Activated naive CD4-positive, alpha-beta T cell treated with anti-CD3 and anti-CD28 coated beads, Interleukin-2, amount 50 U/mL, for 24 hours (primary cell): ENCODE measurements at regions not wholly inside any gene's neighbourhood (a gene's known extent, or its start where the extent isn't known, plus 50 kb on each side); places are given as distances from the start of the nearest gene placed in this dataset.
"Not testable (repeated sequence)": the region's sequence is repeated elsewhere in the genome, so short reads cannot be mapped to it uniquely, and the experiment has no call there.

ENCODE experiments used
- H3K27ac Mint-ChIP-seq: one replicate; pipeline ENCODE4 v1.8.0; 2021; ENCODE audit warnings: mild to moderate bottlenecking, mixed read lengths
- H3K27me3 Mint-ChIP-seq: one replicate; pipeline ENCODE4 v1.8.0; 2021; ENCODE audit warnings: mixed read lengths
- H3K36me3 Mint-ChIP-seq: one replicate; pipeline ENCODE4 v1.8.0; 2021; ENCODE audit warnings: mixed read lengths
- H3K4me1 Mint-ChIP-seq: one replicate; pipeline ENCODE4 v1.8.0; 2021; ENCODE audit warnings: mixed read lengths
- H3K4me3 Mint-ChIP-seq: one replicate; pipeline ENCODE4 v1.8.0; 2021; ENCODE audit warnings: mild to moderate bottlenecking, mixed read lengths
- H3K9me3 Mint-ChIP-seq: one replicate; pipeline ENCODE4 v1.8.0; 2021; ENCODE audit warnings: mixed read lengths

DNA sequence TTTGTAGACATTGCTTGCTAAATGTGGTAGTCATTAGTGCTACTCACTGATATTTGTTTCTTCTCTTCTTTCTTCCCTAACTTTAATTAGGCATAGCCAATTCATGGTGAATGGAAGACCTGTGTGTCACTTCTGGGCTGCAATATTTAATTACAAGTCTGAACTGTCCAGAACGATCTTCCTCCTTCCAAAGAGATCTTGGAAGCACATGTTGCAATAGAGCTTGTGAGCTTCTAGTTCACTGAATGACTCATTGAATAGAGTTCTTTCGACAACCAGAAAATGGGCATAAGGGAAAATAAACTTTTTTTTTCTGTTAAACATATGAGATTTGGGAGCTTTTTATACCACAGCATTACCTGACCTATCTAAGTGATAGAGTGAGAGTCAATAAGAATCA lies 1264.6 kb downstream of the PCDH9 start:
- H3K4me1 Mint-ChIP-seq: no peaks in the 10 kb centered on the region
- H3K27ac Mint-ChIP-seq: no peak overlapping the region
- H3K9me3 Mint-ChIP-seq: peaks cover 9% of the 10 kb centered on the region
- H3K27me3 Mint-ChIP-seq: no peaks in the 10 kb centered on the region
- H3K4me3 Mint-ChIP-seq: no peak overlapping the region
- H3K36me3 Mint-ChIP-seq: no peaks in the 10 kb centered on the region

DNA sequence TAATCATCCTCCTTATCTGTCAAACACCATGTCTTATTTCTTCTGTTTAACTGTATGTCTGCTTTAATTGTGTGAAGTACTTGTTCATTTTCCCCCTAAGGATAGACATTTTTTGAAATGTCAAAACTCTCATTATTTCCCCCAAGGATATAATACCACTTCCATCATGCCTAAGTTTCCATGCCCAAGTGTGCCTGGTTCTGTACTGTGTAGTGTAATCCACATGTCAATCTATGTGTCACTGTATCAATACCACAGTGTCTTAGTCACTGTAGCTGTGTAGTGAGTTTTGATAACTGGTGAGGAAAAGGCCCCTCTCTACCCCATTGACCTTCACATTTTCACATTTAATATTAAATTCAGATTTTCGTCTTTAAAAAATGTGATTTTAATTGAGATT lies 1265.5 kb downstream of the PCDH9 start:
- Mint-ChIP-seq H3K4me1 (no peaks in the 10 kb centered on the region), H3K27me3 (no peaks in the 10 kb centered on the region), H3K4me3 (no peak overlapping the region), H3K27ac (no peak overlapping the region), H3K36me3 (no peaks in the 10 kb centered on the region), H3K9me3 (peaks cover 9% of the 10 kb centered on the region)

DNA sequence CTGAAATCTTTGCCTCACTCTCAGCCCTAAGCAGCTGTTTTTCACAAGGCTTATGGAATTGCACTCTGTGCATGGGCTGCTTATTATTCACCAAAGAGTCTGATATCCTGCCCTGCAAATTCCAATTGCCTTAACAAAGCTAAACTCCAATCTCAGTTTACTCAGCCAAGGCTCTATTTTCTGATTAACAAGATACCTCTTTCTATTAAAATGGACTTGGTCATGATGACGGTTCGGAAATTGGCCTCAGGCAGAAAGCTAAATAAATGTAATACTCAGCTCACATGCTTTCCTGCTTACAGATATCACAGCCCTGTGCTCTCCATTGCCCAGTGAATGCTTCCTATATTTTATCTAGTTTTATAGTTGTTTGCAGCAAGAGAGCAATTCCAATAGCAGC lies 1270.8 kb downstream of the PCDH9 start:
- Mint-ChIP-seq H3K27ac (no peak overlapping the region), H3K4me1 (no peaks in the 10 kb centered on the region), H3K27me3 (no peaks in the 10 kb centered on the region), H3K36me3 (no peaks in the 10 kb centered on the region), H3K9me3 (peaks cover 15% of the 10 kb centered on the region), H3K4me3 (no peak overlapping the region)

DNA sequence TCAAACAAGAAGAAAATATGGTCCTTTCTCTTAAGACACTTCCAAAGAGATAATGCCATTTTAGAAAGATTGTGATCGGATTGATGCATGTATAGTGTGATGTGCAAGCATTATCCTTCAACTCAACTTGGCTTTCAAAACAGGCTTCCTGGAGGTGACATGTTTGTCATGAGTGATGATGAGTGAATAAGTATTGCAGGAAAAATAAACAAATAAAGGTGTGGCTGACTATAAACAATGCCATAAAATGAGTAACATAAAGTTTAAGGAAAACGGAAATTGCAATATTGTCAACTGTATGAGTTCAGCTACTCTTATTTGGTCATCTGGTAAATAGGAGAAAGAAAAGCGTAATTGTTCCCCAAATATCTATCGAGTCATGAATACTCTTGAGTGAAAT lies 1283.7 kb downstream of the PCDH9 start:
- no peaks in the 10 kb centered on the region for H3K36me3 Mint-ChIP-seq
- H3K4me1 Mint-ChIP-seq: no peaks in the 10 kb centered on the region
- no peak overlapping the region for H3K27ac Mint-ChIP-seq
- no peak overlapping the region for H3K4me3 Mint-ChIP-seq
- peaks cover 6% of the 10 kb centered on the region for H3K9me3 Mint-ChIP-seq
- H3K27me3 Mint-ChIP-seq: no peaks in the 10 kb centered on the region

DNA sequence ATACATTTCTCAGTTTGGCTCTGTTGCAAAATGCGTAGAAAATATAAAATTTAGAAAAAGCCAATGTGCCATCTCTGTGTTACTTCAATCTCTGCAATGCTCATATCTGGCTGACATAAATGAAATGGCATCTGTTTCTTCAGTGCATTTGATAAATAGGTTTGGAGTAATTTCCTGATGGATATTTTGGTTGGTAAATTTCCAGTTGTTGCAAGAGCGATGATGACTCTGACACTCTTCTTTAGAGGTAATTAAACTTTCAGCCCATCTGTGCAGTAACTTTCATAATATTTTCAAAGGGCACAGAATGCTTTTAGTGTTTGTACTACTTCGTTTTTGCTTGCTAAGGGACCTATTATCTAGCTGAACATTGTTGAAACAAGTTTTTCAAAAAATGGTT lies 1286.4 kb downstream of the PCDH9 start:
- Mint-ChIP-seq H3K27me3 (no peaks in the 10 kb centered on the region), H3K27ac (no peak overlapping the region), H3K36me3 (no peaks in the 10 kb centered on the region), H3K4me3 (no peak overlapping the region), H3K9me3 (peaks cover 6% of the 10 kb centered on the region), H3K4me1 (no peaks in the 10 kb centered on the region)

DNA sequence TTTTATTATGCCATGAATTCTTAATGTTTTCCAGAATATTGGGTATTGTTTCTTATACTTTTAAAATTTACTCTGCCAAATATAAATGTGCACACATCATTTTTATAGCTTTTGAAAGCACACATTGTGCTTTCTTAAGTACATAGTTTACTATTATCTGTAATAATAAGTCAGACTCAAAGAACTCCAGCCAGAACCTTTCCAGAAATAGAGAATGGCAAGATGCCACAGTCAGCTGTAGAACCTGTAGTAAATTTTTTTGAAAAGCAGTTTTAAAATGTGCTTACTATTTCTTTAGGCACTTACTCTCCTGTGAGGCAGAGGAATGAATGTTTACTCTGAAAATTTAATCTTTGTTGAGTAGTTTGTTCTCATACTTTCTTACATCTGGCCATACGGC lies 1287.1 kb downstream of the PCDH9 start:
- no peaks in the 10 kb centered on the region for H3K36me3 Mint-ChIP-seq
- H3K27me3 Mint-ChIP-seq: no peaks in the 10 kb centered on the region
- H3K4me1 Mint-ChIP-seq: no peaks in the 10 kb centered on the region
- H3K9me3 Mint-ChIP-seq: no peaks in the 10 kb centered on the region
- no peak overlapping the region for H3K4me3 Mint-ChIP-seq
- no peak overlapping the region for H3K27ac Mint-ChIP-seq

DNA sequence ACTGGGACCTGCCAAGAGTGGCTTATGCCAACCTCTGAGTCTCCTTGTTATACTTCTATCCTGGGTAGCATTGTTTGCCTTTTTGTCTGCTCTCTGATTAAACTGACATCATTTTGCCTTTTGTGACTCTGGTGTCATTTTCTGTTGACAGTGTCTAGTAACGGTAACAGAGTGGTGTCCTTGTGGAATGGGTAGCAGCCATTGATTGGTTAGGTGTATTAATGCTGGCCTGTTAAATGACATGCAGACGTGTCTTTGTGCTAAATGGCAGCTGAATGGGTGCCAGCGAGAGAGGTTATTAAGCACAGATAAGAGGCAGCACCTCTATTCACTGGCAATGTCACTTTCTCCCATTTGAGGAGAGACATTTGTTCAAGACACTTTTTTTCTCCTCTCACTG lies 1289.4 kb downstream of the PCDH9 start:
- Mint-ChIP-seq H3K27ac (no peak overlapping the region), H3K4me1 (no peaks in the 10 kb centered on the region), H3K36me3 (no peaks in the 10 kb centered on the region), H3K27me3 (no peaks in the 10 kb centered on the region), H3K4me3 (no peak overlapping the region), H3K9me3 (no peaks in the 10 kb centered on the region)

DNA sequence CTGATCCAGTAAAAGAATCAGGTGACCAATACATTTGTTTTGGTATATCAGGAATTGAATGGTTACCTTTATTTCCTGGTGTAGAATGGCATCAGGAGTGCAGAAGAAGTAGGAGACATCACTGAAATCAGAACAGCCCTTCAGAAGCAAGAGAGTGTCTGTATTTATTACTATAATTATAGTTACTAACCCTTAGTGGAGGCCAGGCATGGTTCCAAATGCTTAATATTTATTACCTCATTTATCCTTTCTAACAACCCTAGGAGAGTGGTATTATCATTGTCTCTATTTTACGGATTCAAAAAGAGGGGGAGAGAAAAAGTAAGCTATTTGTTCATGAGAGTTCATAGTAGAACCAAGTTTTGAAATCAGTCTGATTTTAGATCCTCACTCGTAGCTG lies 1292.9 kb downstream of the PCDH9 start:
- no peak overlapping the region for H3K27ac Mint-ChIP-seq
- no peaks in the 10 kb centered on the region for H3K9me3 Mint-ChIP-seq
- H3K4me1 Mint-ChIP-seq: no peaks in the 10 kb centered on the region
- no peaks in the 10 kb centered on the region for H3K36me3 Mint-ChIP-seq
- no peak overlapping the region for H3K4me3 Mint-ChIP-seq
- no peaks in the 10 kb centered on the region for H3K27me3 Mint-ChIP-seq

DNA sequence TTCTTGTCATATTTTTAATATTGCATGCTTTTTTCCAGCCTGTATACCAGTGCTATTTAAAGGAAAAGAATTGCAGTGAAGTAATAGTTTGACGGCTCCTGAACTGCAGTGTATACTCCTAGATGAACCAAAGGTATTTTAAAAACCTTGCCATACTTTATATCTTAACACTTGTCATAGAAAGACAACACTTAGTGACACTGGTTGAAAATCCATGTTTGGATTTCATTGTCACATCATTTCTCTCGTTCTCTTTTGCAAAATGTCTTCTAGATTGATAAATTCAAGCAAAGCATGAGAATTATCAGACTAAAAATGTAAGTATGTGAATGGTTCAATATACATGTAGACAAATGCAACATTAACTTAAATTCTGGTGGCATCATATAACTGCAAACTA lies 1293.9 kb downstream of the PCDH9 start:
- peak overlapping the region; percentile 39 for H3K27ac Mint-ChIP-seq
- no peaks in the 10 kb centered on the region for H3K36me3 Mint-ChIP-seq
- no peak overlapping the region for H3K4me3 Mint-ChIP-seq
- H3K9me3 Mint-ChIP-seq: no peaks in the 10 kb centered on the region
- no peaks in the 10 kb centered on the region for H3K27me3 Mint-ChIP-seq
- no peaks in the 10 kb centered on the region for H3K4me1 Mint-ChIP-seq

DNA sequence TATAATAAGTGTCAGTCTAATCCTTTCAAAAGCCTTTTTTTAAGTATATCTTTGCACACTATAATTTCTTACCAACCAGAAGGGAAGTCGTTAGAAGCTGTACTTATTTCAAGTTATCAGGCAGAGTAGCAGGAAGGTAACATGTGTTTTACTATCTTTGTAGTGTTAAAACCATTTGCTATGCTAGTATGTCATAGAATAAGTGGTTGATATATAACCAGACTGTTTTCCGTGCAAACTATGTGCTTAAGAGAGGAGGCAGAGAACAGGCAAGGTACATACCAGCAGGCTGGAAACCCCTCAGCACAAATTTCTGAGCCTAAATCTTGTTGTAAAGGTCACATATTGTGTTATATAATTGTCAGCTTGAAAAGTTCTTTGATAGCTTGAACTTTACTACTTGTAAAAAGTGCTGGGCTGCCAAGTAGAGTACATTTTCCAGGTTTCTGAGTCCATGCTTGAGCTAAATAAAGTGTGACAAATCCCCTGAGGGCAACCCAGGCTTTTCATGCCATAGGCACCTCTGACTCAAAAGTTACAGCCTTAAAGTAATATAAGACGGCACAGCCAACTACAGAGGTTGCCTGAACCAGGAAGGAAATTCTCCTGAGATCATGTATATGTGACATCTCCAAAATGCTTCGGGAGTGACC lies 1297.4 kb downstream of the PCDH9 start:
- H3K27me3 Mint-ChIP-seq: no peaks in the 10 kb centered on the region
- no peaks in the 10 kb centered on the region for H3K36me3 Mint-ChIP-seq
- H3K9me3 Mint-ChIP-seq: no peaks in the 10 kb centered on the region
- H3K4me3 Mint-ChIP-seq: no peak overlapping the region
- no peaks in the 10 kb centered on the region for H3K4me1 Mint-ChIP-seq
- no peak overlapping the region for H3K27ac Mint-ChIP-seq

DNA sequence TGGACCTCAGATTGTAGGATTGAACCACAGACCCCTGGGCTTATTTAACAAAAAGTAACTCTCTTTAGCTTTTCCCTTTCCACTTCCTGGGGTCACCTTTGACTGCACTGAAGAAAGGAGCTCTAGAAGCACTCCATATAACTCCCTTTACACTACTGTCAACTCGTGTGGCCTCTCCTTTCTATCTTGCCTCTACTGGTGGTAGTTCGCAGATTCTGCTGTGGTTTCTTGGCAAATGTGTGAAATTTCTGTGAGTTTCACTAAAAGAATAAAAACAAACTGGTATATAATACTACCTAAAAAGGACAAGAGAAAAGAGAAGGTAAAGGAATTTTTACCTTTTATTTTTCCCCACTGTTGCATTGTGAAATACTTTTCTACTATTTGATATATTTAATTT lies 1298.1 kb downstream of the PCDH9 start:
- Mint-ChIP-seq H3K36me3 (no peaks in the 10 kb centered on the region), H3K27me3 (no peaks in the 10 kb centered on the region), H3K9me3 (no peaks in the 10 kb centered on the region), H3K4me3 (no peak overlapping the region), H3K27ac (no peak overlapping the region), H3K4me1 (no peaks in the 10 kb centered on the region)

DNA sequence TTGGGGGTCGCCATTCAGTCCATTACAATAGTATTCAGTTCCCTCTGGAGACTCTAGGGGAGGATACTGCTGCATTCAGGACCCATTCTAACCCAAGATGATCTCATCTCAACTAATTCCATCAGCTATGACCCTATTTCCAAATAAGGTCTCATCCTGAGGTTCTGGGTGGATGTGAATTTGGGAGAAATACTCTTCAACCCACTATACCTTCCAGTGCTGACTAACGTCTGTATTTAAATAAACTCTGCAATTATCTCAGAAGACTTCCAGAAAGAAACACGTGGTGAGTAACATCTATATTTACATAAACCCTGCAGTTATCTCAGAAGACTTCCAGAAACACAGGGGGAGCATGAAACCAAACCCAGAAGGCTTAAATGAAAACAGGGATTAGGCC lies 1300.7 kb downstream of the PCDH9 start:
- Mint-ChIP-seq H3K9me3 (no peaks in the 10 kb centered on the region), H3K27me3 (no peaks in the 10 kb centered on the region), H3K4me1 (no peaks in the 10 kb centered on the region)

DNA sequence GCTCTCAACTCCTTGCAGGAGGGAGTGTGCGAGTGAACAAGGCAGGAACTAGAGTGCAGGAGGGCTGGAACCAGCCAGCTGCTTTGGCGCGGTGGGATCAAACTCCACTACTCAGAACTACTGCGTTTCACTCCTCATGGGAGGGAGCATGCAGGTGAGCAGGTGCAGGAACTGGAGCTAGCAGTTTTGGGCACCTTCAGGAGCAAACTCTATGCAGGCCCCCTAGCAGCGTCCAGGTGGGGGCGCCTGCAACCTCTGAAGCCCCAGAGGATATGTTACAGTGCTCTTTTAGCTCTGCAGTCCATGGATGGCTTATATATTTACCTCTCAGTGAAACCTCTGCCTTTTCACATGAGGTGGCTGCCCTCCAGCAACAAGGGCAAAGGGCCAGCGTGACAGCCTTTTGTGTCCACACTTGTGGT lies 1303.4 kb downstream of the PCDH9 start:
- H3K27ac Mint-ChIP-seq: no peak overlapping the region
- no peak overlapping the region for H3K4me3 Mint-ChIP-seq
- H3K4me1 Mint-ChIP-seq: no peaks in the 10 kb centered on the region
- H3K27me3 Mint-ChIP-seq: no peaks in the 10 kb centered on the region
- H3K36me3 Mint-ChIP-seq: no peaks in the 10 kb centered on the region
- peaks cover 3% of the 10 kb centered on the region for H3K9me3 Mint-ChIP-seq

More for the DNA sequence above, 1300.7 kb downstream of the PCDH9 start:
- no peaks in the 10 kb centered on the region for H3K36me3 Mint-ChIP-seq
- no peak overlapping the region for H3K4me3 Mint-ChIP-seq
- no peak overlapping the region for H3K27ac Mint-ChIP-seq

DNA sequence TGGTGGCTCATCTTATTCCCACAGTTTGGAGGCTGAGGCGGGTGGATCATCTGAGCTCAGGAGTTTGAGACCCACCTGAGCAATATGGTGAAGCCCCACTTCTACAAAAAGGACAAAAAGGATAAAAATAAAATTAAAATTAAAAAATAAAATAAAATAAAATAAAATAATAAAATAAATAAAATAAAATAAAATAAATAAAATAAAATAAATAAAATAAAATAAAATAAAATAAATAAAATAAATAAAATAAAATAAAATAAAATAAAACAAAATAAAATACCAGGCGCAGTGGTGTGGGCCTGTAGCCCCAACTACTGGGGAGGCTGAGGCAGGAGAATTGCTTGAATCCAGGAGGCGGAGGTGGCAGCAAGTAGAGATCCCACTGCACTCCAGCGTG lies 1307.3 kb downstream of the PCDH9 start:
- not testable (repeated sequence) for H3K36me3 Mint-ChIP-seq, H3K9me3 Mint-ChIP-seq, H3K4me3 Mint-ChIP-seq, H3K27ac Mint-ChIP-seq, H3K4me1 Mint-ChIP-seq, H3K27me3 Mint-ChIP-seq

DNA sequence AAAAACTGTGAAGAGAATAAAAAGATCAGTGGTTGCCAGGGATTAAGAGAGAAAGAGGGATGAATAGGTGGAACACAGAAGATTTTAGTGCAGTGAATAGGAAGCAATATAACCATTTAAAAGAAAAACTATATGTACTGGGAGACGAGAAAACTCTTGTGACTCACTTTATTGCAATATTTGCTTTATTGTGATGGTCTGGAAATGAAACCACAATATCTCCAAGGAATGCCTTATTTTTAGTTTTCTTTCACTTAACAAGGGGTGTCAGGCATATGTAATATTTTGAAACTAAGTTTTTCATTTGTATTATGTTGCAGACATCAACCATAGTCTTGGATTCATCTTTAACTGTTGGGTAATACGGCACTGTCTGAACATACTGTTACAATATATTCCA lies 1308.2 kb downstream of the PCDH9 start:
- Mint-ChIP-seq H3K27me3 (no peaks in the 10 kb centered on the region), H3K36me3 (no peaks in the 10 kb centered on the region), H3K27ac (no peak overlapping the region), H3K4me1 (no peaks in the 10 kb centered on the region), H3K4me3 (no peak overlapping the region), H3K9me3 (peaks cover 6% of the 10 kb centered on the region)

DNA sequence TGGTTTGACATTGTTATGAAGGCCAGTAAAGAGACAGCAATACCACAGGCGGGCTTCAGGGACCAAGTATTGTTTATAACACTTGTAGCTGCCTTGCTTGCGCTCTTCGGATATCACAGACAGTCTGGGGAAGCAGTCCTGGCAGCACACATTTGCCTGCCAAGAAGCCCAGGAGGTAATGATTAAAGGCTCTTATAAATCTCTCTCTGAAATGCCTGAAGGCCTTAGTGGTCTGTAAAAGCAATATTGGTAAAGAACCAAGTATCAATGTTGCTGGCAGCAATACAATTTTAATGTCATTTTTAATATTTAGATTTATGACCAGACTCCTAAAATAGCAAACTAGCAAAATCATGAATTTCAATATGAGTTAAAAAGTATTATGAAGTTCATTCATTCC lies 1312.4 kb downstream of the PCDH9 start:
- H3K4me3 Mint-ChIP-seq: no peak overlapping the region
- no peaks in the 10 kb centered on the region for H3K27me3 Mint-ChIP-seq
- peaks cover 6% of the 10 kb centered on the region for H3K9me3 Mint-ChIP-seq
- H3K4me1 Mint-ChIP-seq: no peaks in the 10 kb centered on the region
- H3K27ac Mint-ChIP-seq: no peak overlapping the region
- no peaks in the 10 kb centered on the region for H3K36me3 Mint-ChIP-seq

DNA sequence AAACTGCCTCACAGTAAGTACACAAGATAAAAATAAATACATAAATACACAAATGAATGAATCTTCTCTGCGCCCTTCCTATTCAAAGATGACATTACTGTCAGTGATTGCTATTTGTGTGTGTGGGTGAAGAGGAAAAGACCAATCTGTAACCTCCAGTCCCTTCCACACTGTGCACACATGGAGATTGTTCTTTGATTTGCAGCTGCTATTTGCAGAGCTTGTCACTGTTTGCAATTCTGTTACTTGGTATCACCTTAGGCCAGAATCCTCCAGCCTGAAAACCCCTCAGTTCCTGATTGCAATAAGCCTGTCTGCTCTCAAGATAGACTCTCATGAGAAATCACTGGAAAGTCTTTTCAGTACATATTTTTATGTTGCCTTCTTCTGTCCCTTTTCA lies 1314.9 kb downstream of the PCDH9 start:
- Mint-ChIP-seq H3K4me1 (no peaks in the 10 kb centered on the region), H3K9me3 (no peaks in the 10 kb centered on the region), H3K4me3 (no peak overlapping the region), H3K36me3 (no peaks in the 10 kb centered on the region), H3K27me3 (no peaks in the 10 kb centered on the region), H3K27ac (no peak overlapping the region)
